Gastroesophageal sphincter (tissue), 4 donors: ENCODE measurements at regions not wholly inside any gene's neighbourhood (a gene's known extent, or its start where the extent isn't known, plus 50 kb on each side); places are given as distances from the start of the nearest gene placed in this dataset.

Experiments
- ATAC-seq: fragments of 150-250 bp; one replicate; pipeline ENCODE4 v1.9.1; 2016; ENCODE audit warnings: mild to moderate bottlenecking, moderate library complexity
- H3K27ac ChIP-seq, 4 donors: fragments of 200-600 bp; sonication (generic) in 3 of 4; 1 replicate in 3 of 4; 2 replicates in 1 of 4; pipeline ENCODE4 v1.5.1; 2016 to 2019
- H3K27me3 ChIP-seq: fragments of 200-600 bp; sonication (generic); one replicate; pipeline ENCODE4 v1.5.1; 2019
- H3K36me3 ChIP-seq, 2 donors: fragments of 200-600 bp; sonication (generic); one replicate each; pipeline ENCODE4 v1.5.1; 2019; ENCODE audit warnings: control low read depth in 1 of 2
- H3K4me1 ChIP-seq, 3 donors: fragments of 200-600 bp; sonication (generic); 1 replicate in 2 of 3; 2 replicates in 1 of 3; pipeline ENCODE4 v1.5.1; 2016 to 2019; ENCODE audit warnings: control low read depth in 2 of 3
- H3K4me3 ChIP-seq, 2 donors: fragments of 200-600 bp; sonication (generic); one replicate each; pipeline ENCODE4 v1.5.1; 2019; ENCODE audit warnings: mild to moderate bottlenecking in 1 of 2, moderate library complexity in 1 of 2
- H3K9me3 ChIP-seq, 3 donors: fragments of 200-600 bp; sonication (generic); one replicate each; pipeline ENCODE4 v1.5.1; 2017 to 2019; ENCODE audit warnings: control low read depth in 2 of 3
- CTCF ChIP-seq, 4 experiments: fragments of 200-600 bp in 2 of 4; fragments of 450-650 bp in 2 of 4; sonication (generic) in 1 of 4; IDR thresholded peaks; one replicate each; pipeline ENCODE4 v1.5.1; 2017 to 2019; ENCODE audit warnings: antibody characterized with exemption in 4 of 4, mild to moderate bottlenecking in 2 of 4, moderate library complexity in 2 of 4
- EP300 ChIP-seq: sonication (generic); formaldehyde crosslinking; IDR thresholded peaks from one replicate; pipeline ENCODE4 v1.6.1; 2017; ENCODE audit warnings: antibody characterized with exemption, mild to moderate bottlenecking
- POLR2A ChIP-seq, 2 donors: fragments of 450-650 bp; IDR thresholded peaks; one replicate each; pipeline ENCODE4 v1.6.1; 2017; ENCODE audit warnings: antibody characterized with exemption in 2 of 2, mild to moderate bottlenecking in 2 of 2, moderate library complexity in 1 of 2
- POLR2AphosphoS5 ChIP-seq: sonication (generic); formaldehyde crosslinking; IDR thresholded peaks from one replicate; pipeline ENCODE4 v1.6.1; 2017; ENCODE audit warnings: antibody characterized with exemption
- WGBS, 2 donors: methylation state at CpG; one replicate each; pipeline ENCODE4 v1.1.5; 2018; ENCODE audit warnings: low coverage in 1 of 2; 5-methylcytosine and 5-hydroxymethylcytosine counted together

GRCh38 chr13:72127031-72127430 lies 260.0 kb upstream of the DACH1 start:
- no peaks in the 10 kb centered on the region for H3K27me3 ChIP-seq
- no peak overlapping the region for H3K27ac ChIP-seq
- no peaks in the 10 kb centered on the region for H3K4me1 ChIP-seq
- no peaks in the 10 kb centered on the region for H3K36me3 ChIP-seq
- H3K4me3 ChIP-seq: no peak overlapping the region
- H3K9me3 ChIP-seq: no peaks in the 10 kb centered on the region
- ATAC-seq: no peak
- 50 to 67% methylated on average over 1 of the region's 1 CpG for WGBS, 2 donors
- TF ChIP-seq EP300: no peak
- TF ChIP-seq CTCF (IDR thresholded peaks at IDR 0.05): no peak
- TF ChIP-seq POLR2A (IDR thresholded peaks at IDR 0.05): no peak
- no peak for TF ChIP-seq POLR2AphosphoS5

GRCh38 chr13:72126424-72126823 lies 259.4 kb upstream of the DACH1 start:
- Histone ChIP-seq H3K4me3 (no peak overlapping the region), H3K36me3 (no peaks in the 10 kb centered on the region), H3K27me3 (no peaks in the 10 kb centered on the region), H3K4me1 (no peaks in the 10 kb centered on the region), H3K27ac (no peak overlapping the region), H3K9me3 (no peaks in the 10 kb centered on the region)
- ATAC-seq: no peak
- 72 to 73% methylated on average over 2 of the region's 2 CpGs for WGBS, 2 donors
- TF ChIP-seq CTCF (IDR thresholded peaks at IDR 0.05) (no peak), POLR2A (IDR thresholded peaks at IDR 0.05) (no peak), EP300 (no peak), POLR2AphosphoS5 (no peak)

GRCh38 chr13:72125561-72125960 lies 258.6 kb upstream of the DACH1 start:
- Histone ChIP-seq H3K9me3 (no peaks in the 10 kb centered on the region), H3K27me3 (no peaks in the 10 kb centered on the region), H3K4me1 (no peaks in the 10 kb centered on the region), H3K36me3 (no peaks in the 10 kb centered on the region), H3K27ac (no peak overlapping the region), H3K4me3 (no peak overlapping the region)
- WGBS, 2 donors: 60 to 81% methylated on average over 3 of the region's 3 CpGs
- TF ChIP-seq CTCF (IDR thresholded peaks at IDR 0.05) (no peak), EP300 (no peak), POLR2A (IDR thresholded peaks at IDR 0.05) (no peak), POLR2AphosphoS5 (no peak)
- no peak for ATAC-seq

- Histone ChIP-seq H3K36me3 (no peaks in the 10 kb centered on the region), H3K27me3 (no peaks in the 10 kb centered on the region), H3K27ac (no peak overlapping the region), H3K9me3 (no peaks in the 10 kb centered on the region), H3K4me3 (no peak overlapping the region), H3K4me1 (no peaks in the 10 kb centered on the region)
- no peak for ATAC-seq
- TF ChIP-seq POLR2A (IDR thresholded peaks at IDR 0.05) (no peak), EP300 (no peak), POLR2AphosphoS5 (no peak), CTCF (IDR thresholded peaks at IDR 0.05) (no peak)
- WGBS, 2 donors: 80 to 89% methylated on average over 1 to 3 of the region's 3 CpGs
Observed at GRCh38 chr13:72122661-72123255, 255.8 kb upstream of the DACH1 start.

GRCh38 chr13:72121466-72121865 lies 254.5 kb upstream of the DACH1 start:
- 60 to 93% methylated on average over 2 of the region's 3 CpGs for WGBS, 2 donors
- Histone ChIP-seq H3K36me3 (no peaks in the 10 kb centered on the region), H3K27me3 (no peaks in the 10 kb centered on the region), H3K4me1 (no peaks in the 10 kb centered on the region), H3K4me3 (no peak overlapping the region), H3K27ac (no peak overlapping the region), H3K9me3 (no peaks in the 10 kb centered on the region)
- TF ChIP-seq POLR2A (IDR thresholded peaks at IDR 0.05) (no peak), POLR2AphosphoS5 (no peak), EP300 (no peak), CTCF (IDR thresholded peaks at IDR 0.05) (no peak)
- no peak for ATAC-seq
